ENCODE measurements at regions not wholly inside any gene's neighbourhood (a gene's known extent, or its start where the extent isn't known, plus 50 kb on each side); places are given as distances from the start of the nearest gene placed in this dataset.

GRCh38 chr4:129897111-129897510 lies 801.2 kb downstream of the C4orf33 start:
- H3K4me2 ChIP-seq = no peak overlapping the region
- H3K27me3 ChIP-seq (ENCODE audit: insufficient read depth, low read depth) = no peaks in the 10 kb centered on the region
- no peak overlapping the region for H3K9ac ChIP-seq
- H3K4me3 ChIP-seq (IDR thresholded peaks at IDR 0.05; ENCODE audit: insufficient read depth, low read depth, low read length) = no peak overlapping the region
- no peaks in the 10 kb centered on the region for H3K79me2 ChIP-seq (ENCODE audit: insufficient read depth, low read depth)
- H3K4me1 ChIP-seq (ENCODE audit: low read depth, poor library complexity, severe bottlenecking) = no peaks in the 10 kb centered on the region
- TF ChIP-seq CTCF (conservative IDR thresholded peaks at IDR 0.05; ENCODE audit: low read depth, low read length) = no peak
- H3K27ac ChIP-seq = no peak overlapping the region
- H2AFZ ChIP-seq (ENCODE audit: low read depth) = no peak overlapping the region
- H3K36me3 ChIP-seq (ENCODE audit: insufficient read depth) = no peaks in the 10 kb centered on the region
- H4K20me1 ChIP-seq (ENCODE audit: insufficient read depth) = no peaks in the 10 kb centered on the region

- Histone ChIP-seq H4K20me1 (ENCODE audit: insufficient read depth) (no peaks in the 10 kb centered on the region), H3K4me3 (IDR thresholded peaks at IDR 0.05; ENCODE audit: insufficient read depth, low read depth, low read length) (no peak overlapping the region), H3K36me3 (ENCODE audit: insufficient read depth) (no peaks in the 10 kb centered on the region), H2AFZ (ENCODE audit: low read depth) (no peak overlapping the region), H3K9ac (no peak overlapping the region), H3K4me1 (ENCODE audit: low read depth, poor library complexity, severe bottlenecking) (no peaks in the 10 kb centered on the region), H3K4me2 (no peak overlapping the region), H3K27me3 (ENCODE audit: insufficient read depth, low read depth) (no peaks in the 10 kb centered on the region), H3K27ac (no peak overlapping the region), H3K79me2 (ENCODE audit: insufficient read depth, low read depth) (no peaks in the 10 kb centered on the region)
- TF ChIP-seq CTCF (conservative IDR thresholded peaks at IDR 0.05; ENCODE audit: low read depth, low read length) = no peak
Measured at GRCh38 chr4:129899849-129900248, 803.9 kb downstream of the C4orf33 start.

GRCh38 chr4:129900430-129900953 lies 804.5 kb downstream of the C4orf33 start:
- H3K27me3 ChIP-seq (ENCODE audit: insufficient read depth, low read depth) = no peaks in the 10 kb centered on the region
- TF ChIP-seq CTCF (conservative IDR thresholded peaks at IDR 0.05; ENCODE audit: low read depth, low read length) = no peak
- no peak overlapping the region for H3K9ac ChIP-seq
- H2AFZ ChIP-seq (ENCODE audit: low read depth) = no peak overlapping the region
- no peaks in the 10 kb centered on the region for H4K20me1 ChIP-seq (ENCODE audit: insufficient read depth)
- H3K4me1 ChIP-seq (ENCODE audit: low read depth, poor library complexity, severe bottlenecking) = no peaks in the 10 kb centered on the region
- no peak overlapping the region for H3K4me2 ChIP-seq
- no peaks in the 10 kb centered on the region for H3K79me2 ChIP-seq (ENCODE audit: insufficient read depth, low read depth)
- H3K27ac ChIP-seq = no peak overlapping the region
- no peaks in the 10 kb centered on the region for H3K36me3 ChIP-seq (ENCODE audit: insufficient read depth)
- H3K4me3 ChIP-seq (IDR thresholded peaks at IDR 0.05; ENCODE audit: insufficient read depth, low read depth, low read length) = no peak overlapping the region

- Histone ChIP-seq H3K36me3 (ENCODE audit: insufficient read depth) (no peaks in the 10 kb centered on the region), H3K79me2 (ENCODE audit: insufficient read depth, low read depth) (no peaks in the 10 kb centered on the region)
Measured at GRCh38 chr4:129901205-129901604, 805.3 kb downstream of the C4orf33 start.

More at GRCh38 chr4:129901205-129901604, 805.3 kb downstream of the C4orf33 start:
- no peak overlapping the region for H3K4me2 ChIP-seq
- H3K27ac ChIP-seq = no peak overlapping the region
- H2AFZ ChIP-seq (ENCODE audit: low read depth) = no peak overlapping the region
- no peak overlapping the region for H3K4me3 ChIP-seq (IDR thresholded peaks at IDR 0.05; ENCODE audit: insufficient read depth, low read depth, low read length)
- no peak for TF ChIP-seq CTCF (conservative IDR thresholded peaks at IDR 0.05; ENCODE audit: low read depth, low read length)
- no peaks in the 10 kb centered on the region for H4K20me1 ChIP-seq (ENCODE audit: insufficient read depth)
- H3K9ac ChIP-seq = no peak overlapping the region
- no peaks in the 10 kb centered on the region for H3K27me3 ChIP-seq (ENCODE audit: insufficient read depth, low read depth)
- no peaks in the 10 kb centered on the region for H3K4me1 ChIP-seq (ENCODE audit: low read depth, poor library complexity, severe bottlenecking)

All from KMS-11 (cell line).